ENCODE measurements at regions not wholly inside any gene's neighbourhood (a gene's known extent, or its start where the extent isn't known, plus 50 kb on each side); places are given as distances from the start of the nearest gene placed in this dataset.

DNA sequence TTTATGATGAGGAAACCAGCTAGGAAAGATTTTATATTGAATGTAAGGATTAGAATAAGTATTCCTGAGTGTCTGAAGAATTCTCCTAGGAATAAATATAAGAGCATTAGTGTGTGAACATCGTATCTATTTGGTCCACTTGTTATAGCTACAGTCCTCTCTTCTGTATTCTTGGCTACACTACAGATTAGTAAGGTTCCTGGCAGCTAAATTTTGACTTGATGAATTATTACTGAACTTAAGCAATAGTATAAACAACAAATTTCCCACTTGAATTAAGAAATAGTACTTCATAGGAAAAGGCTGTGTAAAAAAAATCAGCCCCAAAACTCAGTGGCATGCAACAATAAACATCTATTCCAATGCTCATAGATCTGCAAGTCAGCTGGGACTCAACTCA is 138.4 kb upstream of the G2E3 start:
- no peak overlapping the region for H2AFZ ChIP-seq
- H3K79me2 ChIP-seq (ENCODE audit: insufficient read depth): no peaks in the 10 kb centered on the region
- H3K9me2 ChIP-seq (ENCODE audit: insufficient read depth): no peaks in the 10 kb centered on the region
- no peaks in the 10 kb centered on the region for H3K36me3 ChIP-seq (ENCODE audit: low read depth)
- peaks cover 19% of the 10 kb centered on the region for H3K27me3 ChIP-seq (replicated peaks; ENCODE audit: insufficient read depth)
- no peak overlapping the region for H3K9ac ChIP-seq
- no peaks in the 10 kb centered on the region for H3K9me3 ChIP-seq (ENCODE audit: low read depth)
- H3F3A ChIP-seq (ENCODE audit: insufficient read depth): no peaks in the 10 kb centered on the region
- H3K4me2 ChIP-seq (ENCODE audit: unreplicated experiment): no peak overlapping the region
- H4K20me1 ChIP-seq (ENCODE audit: insufficient read depth): no peaks in the 10 kb centered on the region
- TF ChIP-seq EZH2 (IDR thresholded peaks at IDR 0.05; ENCODE audit: insufficient read depth, poor library complexity, severe bottlenecking) (no peak), EZH2phosphoT487 (IDR thresholded peaks at IDR 0.05; ENCODE audit: insufficient read depth, low read depth) (no peak)
- no peak overlapping the region for H3K4me3 ChIP-seq
- no peak for DNase-seq
- in situ Hi-C loops (cut with MboI): no loop called here
- 0% methylated on average over 1 of the region's 1 CpG for WGBS, 2 experiments (ENCODE audit: low coverage in 1 of 2, low lambda C conversion rate in 2 of 2, missing lambda C conversion rate in 2 of 2)
- no peaks in the 10 kb centered on the region for H3K4me1 ChIP-seq (ENCODE audit: insufficient read depth)
- H3K27ac ChIP-seq: no peak overlapping the region

DNA sequence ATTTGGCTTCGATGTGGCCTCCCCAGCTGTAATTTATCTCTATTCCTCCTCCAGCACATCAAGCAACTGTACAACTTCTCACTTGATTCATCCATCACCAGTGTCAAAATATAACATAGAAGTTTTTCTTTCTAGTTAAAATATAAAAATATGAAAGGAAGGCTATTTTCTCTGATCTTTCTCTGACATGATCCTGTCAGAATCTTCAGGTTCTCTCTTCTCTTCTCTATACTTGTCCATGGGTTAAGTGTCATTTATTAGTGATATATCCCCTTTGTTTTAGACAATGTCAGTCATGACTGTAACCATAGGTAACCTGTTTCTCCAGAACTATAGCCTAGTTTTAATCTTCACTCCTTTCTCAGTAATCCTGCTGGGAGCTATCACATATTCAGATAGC is 132.5 kb upstream of the G2E3 start:
- Histone ChIP-seq H2AFZ (no peak overlapping the region), H3K36me3 (ENCODE audit: low read depth) (no peaks in the 10 kb centered on the region), H3K4me2 (ENCODE audit: unreplicated experiment) (no peak overlapping the region), H3K79me2 (ENCODE audit: insufficient read depth) (no peaks in the 10 kb centered on the region), H3K4me1 (ENCODE audit: insufficient read depth) (no peaks in the 10 kb centered on the region), H3K9ac (no peak overlapping the region), H3K4me3 (no peak overlapping the region), H3K9me3 (ENCODE audit: low read depth) (no peaks in the 10 kb centered on the region), H3K27ac (no peak overlapping the region), H3K9me2 (ENCODE audit: insufficient read depth) (no peaks in the 10 kb centered on the region), H3F3A (ENCODE audit: insufficient read depth) (no peaks in the 10 kb centered on the region), H4K20me1 (ENCODE audit: insufficient read depth) (no peaks in the 10 kb centered on the region), H3K27me3 (replicated peaks; ENCODE audit: insufficient read depth) (0 out of 2 replicates have a peak, but pooled peaks cover 5% of the 10 kb centered on the region)
- DNase-seq: no peak
- TF ChIP-seq EZH2 (IDR thresholded peaks at IDR 0.05; ENCODE audit: insufficient read depth, poor library complexity, severe bottlenecking) (no peak), EZH2phosphoT487 (IDR thresholded peaks at IDR 0.05; ENCODE audit: insufficient read depth, low read depth) (no peak)
- in situ Hi-C loops (cut with MboI): no loop called here
- 22 to 28% methylated on average over 1 of the region's 1 CpG for WGBS, 2 experiments (ENCODE audit: low coverage in 1 of 2, low lambda C conversion rate in 2 of 2, missing lambda C conversion rate in 2 of 2)

DNA sequence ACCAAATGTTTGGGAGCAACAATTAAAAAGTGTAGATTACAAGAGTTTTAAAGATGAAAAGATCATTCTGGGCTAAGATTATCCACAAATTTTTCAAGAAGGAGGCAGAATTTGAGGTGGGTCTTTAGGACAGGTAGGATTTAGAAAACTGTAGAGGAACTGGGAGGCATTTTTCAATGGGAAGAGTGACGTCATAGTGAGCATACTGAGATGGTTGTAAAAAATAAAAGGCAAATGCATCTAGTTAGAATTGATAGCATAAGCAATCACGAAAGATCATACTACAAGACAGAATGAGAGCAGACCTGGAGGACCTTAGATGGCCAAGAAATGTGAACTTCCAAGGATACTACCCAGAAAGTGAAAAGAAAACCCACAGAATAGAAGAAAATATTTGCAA is 131.6 kb upstream of the G2E3 start:
- Histone ChIP-seq H3K27me3 (replicated peaks; ENCODE audit: insufficient read depth) (0 out of 2 replicates have a peak, but pooled peaks cover 5% of the 10 kb centered on the region), H2AFZ (no peak overlapping the region), H3K4me2 (ENCODE audit: unreplicated experiment) (no peak overlapping the region), H3K4me1 (ENCODE audit: insufficient read depth) (no peaks in the 10 kb centered on the region), H3K27ac (no peak overlapping the region), H3K9me2 (ENCODE audit: insufficient read depth) (no peaks in the 10 kb centered on the region), H3K79me2 (ENCODE audit: insufficient read depth) (no peaks in the 10 kb centered on the region), H3K36me3 (ENCODE audit: low read depth) (no peaks in the 10 kb centered on the region), H3K9me3 (ENCODE audit: low read depth) (no peaks in the 10 kb centered on the region), H3K9ac (no peak overlapping the region), H4K20me1 (ENCODE audit: insufficient read depth) (no peaks in the 10 kb centered on the region), H3K4me3 (no peak overlapping the region), H3F3A (ENCODE audit: insufficient read depth) (no peaks in the 10 kb centered on the region)
- in situ Hi-C loops (cut with MboI): no loop called here
- 24 to 25% methylated on average over 2 of the region's 2 CpGs for WGBS, 2 experiments (ENCODE audit: low coverage in 1 of 2, low lambda C conversion rate in 2 of 2, missing lambda C conversion rate in 2 of 2)
- no peak for DNase-seq
- TF ChIP-seq EZH2 (IDR thresholded peaks at IDR 0.05; ENCODE audit: insufficient read depth, poor library complexity, severe bottlenecking): no peak
- no peak for TF ChIP-seq EZH2phosphoT487 (IDR thresholded peaks at IDR 0.05; ENCODE audit: insufficient read depth, low read depth)

DNA sequence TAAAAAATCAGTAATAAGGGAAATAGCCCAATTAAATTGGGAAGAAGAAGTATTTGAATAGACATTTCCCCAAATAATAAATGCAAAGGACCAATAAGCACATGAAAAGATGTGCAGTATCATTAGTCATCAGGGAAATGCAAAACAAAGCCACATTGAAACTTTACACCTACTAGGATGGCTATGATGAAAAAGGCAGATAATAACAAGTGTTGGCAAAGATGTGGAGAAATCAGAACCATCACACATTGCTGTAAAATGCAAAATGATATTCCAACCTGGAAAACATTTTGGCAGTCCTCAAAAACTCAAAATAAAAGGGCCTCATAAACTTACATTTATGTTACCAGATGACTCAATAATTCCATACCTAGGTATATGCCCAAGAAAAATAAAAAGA is 131.1 kb upstream of the G2E3 start:
- no peak overlapping the region for H3K4me2 ChIP-seq (ENCODE audit: unreplicated experiment)
- H2AFZ ChIP-seq: no peak overlapping the region
- no peaks in the 10 kb centered on the region for H3K9me3 ChIP-seq (ENCODE audit: low read depth)
- no peaks in the 10 kb centered on the region for H3K36me3 ChIP-seq (ENCODE audit: low read depth)
- in situ Hi-C loops (cut with MboI): no loop called here
- TF ChIP-seq EZH2 (IDR thresholded peaks at IDR 0.05; ENCODE audit: insufficient read depth, poor library complexity, severe bottlenecking): no peak
- no peak for DNase-seq
- H3F3A ChIP-seq (ENCODE audit: insufficient read depth): no peaks in the 10 kb centered on the region
- no peaks in the 10 kb centered on the region for H3K4me1 ChIP-seq (ENCODE audit: insufficient read depth)
- H3K79me2 ChIP-seq (ENCODE audit: insufficient read depth): no peaks in the 10 kb centered on the region
- no peak overlapping the region for H3K9ac ChIP-seq
- H3K27me3 ChIP-seq (replicated peaks; ENCODE audit: insufficient read depth): 0 out of 2 replicates have a peak, but pooled peaks cover 5% of the 10 kb centered on the region
- no peaks in the 10 kb centered on the region for H4K20me1 ChIP-seq (ENCODE audit: insufficient read depth)
- H3K27ac ChIP-seq: no peak overlapping the region
- H3K9me2 ChIP-seq (ENCODE audit: insufficient read depth): no peaks in the 10 kb centered on the region
- no peak overlapping the region for H3K4me3 ChIP-seq

DNA sequence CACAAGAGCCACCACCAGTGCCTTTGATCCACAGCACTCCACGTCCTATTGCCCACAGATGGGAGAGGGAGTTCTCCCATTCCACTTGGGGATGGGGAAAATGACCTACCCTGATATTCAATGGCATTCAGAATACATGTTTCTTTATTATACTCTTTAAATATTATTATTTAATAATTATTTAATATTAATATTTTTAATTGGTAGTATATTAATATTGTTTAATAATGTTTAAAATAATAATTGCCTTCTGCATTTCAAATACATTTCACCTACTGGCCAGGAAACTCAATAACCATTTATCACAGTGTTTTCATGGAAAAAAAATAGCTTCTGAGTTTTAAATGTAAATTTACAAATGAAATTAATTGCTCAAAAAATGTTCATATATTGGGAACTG is 127.4 kb upstream of the G2E3 start:
- in situ Hi-C loops (cut with MboI): no loop called here
- WGBS, 2 experiments (ENCODE audit: low coverage in 1 of 2, low lambda C conversion rate in 2 of 2, missing lambda C conversion rate in 2 of 2): 30 to 32% methylated on average over 1 of the region's 1 CpG

More for the DNA sequence above, 127.4 kb upstream of the G2E3 start:
- Histone ChIP-seq H3K4me2 (ENCODE audit: unreplicated experiment) (no peak overlapping the region), H3K27me3 (replicated peaks; ENCODE audit: insufficient read depth) (peaks cover 5% of the 10 kb centered on the region; the same call in 1 of the 2 replicates), H3K9me2 (ENCODE audit: insufficient read depth) (no peaks in the 10 kb centered on the region), H4K20me1 (ENCODE audit: insufficient read depth) (no peaks in the 10 kb centered on the region), H3K4me3 (no peak overlapping the region), H3K4me1 (ENCODE audit: insufficient read depth) (no peaks in the 10 kb centered on the region), H3K27ac (no peak overlapping the region), H3K36me3 (ENCODE audit: low read depth) (no peaks in the 10 kb centered on the region), H2AFZ (no peak overlapping the region), H3F3A (ENCODE audit: insufficient read depth) (no peaks in the 10 kb centered on the region), H3K9ac (no peak overlapping the region), H3K79me2 (ENCODE audit: insufficient read depth) (no peaks in the 10 kb centered on the region), H3K9me3 (ENCODE audit: low read depth) (no peaks in the 10 kb centered on the region)
- no peak for DNase-seq
- TF ChIP-seq EZH2phosphoT487 (IDR thresholded peaks at IDR 0.05; ENCODE audit: insufficient read depth, low read depth): no peak
- no peak for TF ChIP-seq EZH2 (IDR thresholded peaks at IDR 0.05; ENCODE audit: insufficient read depth, poor library complexity, severe bottlenecking)

Measured in GM23248 (cell line).